AG09309 (cell line): ENCODE measurements at regions not wholly inside any gene's neighbourhood (a gene's known extent, or its start where the extent isn't known, plus 50 kb on each side); places are given as distances from the start of the nearest gene placed in this dataset.

Source experiments
- DNase-seq: peaks from one replicate; pipeline ENCODE4 v3.0.0-alpha.2; 2010; ENCODE audit warnings: low read depth
- H3K4me3 ChIP-seq: 2 replicates; pipeline ENCODE4 v1.5.1; 2011; ENCODE audit warnings: mild to moderate bottlenecking, low read depth, low read length, moderate library complexity; ENCODE audit not compliant: control insufficient read depth
- CTCF ChIP-seq: IDR thresholded peaks from 2 replicates; pipeline ENCODE4 v1.5.1; 2011; ENCODE audit warnings: mild to moderate bottlenecking, low read depth, low read length, inconsistent platforms; ENCODE audit not compliant: insufficient read depth, control insufficient read depth; ENCODE audit errors: missing control alignments

- no peak for DNase-seq
- no peak for TF ChIP-seq CTCF
- H3K4me3 ChIP-seq = no peak overlapping the region
Observed at GRCh38 chr11:38594895-38595294, 1996.9 kb upstream of the RAG2 start.

- DNase-seq = no peak
- H3K4me3 ChIP-seq = no peak overlapping the region
- TF ChIP-seq CTCF = no peak
Observed at GRCh38 chr11:38593649-38594048, 1995.6 kb upstream of the RAG2 start.

GRCh38 chr11:38582756-38583155, 1984.7 kb upstream of the RAG2 start:
- DNase-seq = no peak
- no peak for TF ChIP-seq CTCF
- no peak overlapping the region for H3K4me3 ChIP-seq

- no peak for TF ChIP-seq CTCF
- no peak for DNase-seq
Observed at GRCh38 chr11:38582151-38582550, 1984.1 kb upstream of the RAG2 start.

GRCh38 chr11:38577769-38578168, 1979.7 kb upstream of the RAG2 start:
- H3K4me3 ChIP-seq = no peak overlapping the region
- no peak for DNase-seq
- TF ChIP-seq CTCF = no peak

More at GRCh38 chr11:38582151-38582550, 1984.1 kb upstream of the RAG2 start:
- no peak overlapping the region for H3K4me3 ChIP-seq

- H3K4me3 ChIP-seq = no peak overlapping the region
- TF ChIP-seq CTCF = no peak
- DNase-seq = no peak
Observed at GRCh38 chr11:38562562-38562961, 1964.5 kb upstream of the RAG2 start.

- no peak for TF ChIP-seq CTCF
- no peak for DNase-seq
- H3K4me3 ChIP-seq = no peak overlapping the region
Observed at GRCh38 chr11:38553148-38553547, 1955.1 kb upstream of the RAG2 start.
